CD14-positive monocyte (primary cell): ENCODE measurements at regions not wholly inside any gene's neighbourhood (a gene's known extent, or its start where the extent isn't known, plus 50 kb on each side); places are given as distances from the start of the nearest gene placed in this dataset.

Experiments used
- DNase-seq, 3 donors: peaks; one replicate each; pipeline ENCODE4 v3.0.0-alpha.2; 2011 to 2022
- H2AFZ ChIP-seq: 2 replicates; pipeline ENCODE4 v1.6.0; 2012; ENCODE audit warnings: mild to moderate bottlenecking, low read depth, low read length, inconsistent platforms; ENCODE audit not compliant: insufficient read depth, poor library complexity, severe bottlenecking
- H3K27ac ChIP-seq, 2 donors: 1 replicate in 1 of 2; 2 replicates in 1 of 2; pipeline ENCODE4 v1.5.1; 2012 to 2013; ENCODE audit warnings: low read length in 2 of 2, control low read depth in 1 of 2, inconsistent platforms in 1 of 2, low read depth in 1 of 2, mild to moderate bottlenecking in 1 of 2
- H3K27me3 ChIP-seq, 2 donors: one replicate each; pipeline versions ENCODE4 v1.6.0 to v1.6.1; 2011 to 2013; ENCODE audit warnings: low read length in 2 of 2; ENCODE audit not compliant: control insufficient read depth in 2 of 2, insufficient read depth in 2 of 2
- H3K36me3 ChIP-seq, 2 donors: replicated peaks in 1 of 2; 1 replicate in 1 of 2; 2 replicates in 1 of 2; pipeline versions ENCODE4 v1.5.1 to v1.6.1; 2012 to 2013; ENCODE audit warnings: low read length in 2 of 2, control low read depth in 1 of 2, inconsistent platforms in 1 of 2, mild to moderate bottlenecking in 1 of 2; ENCODE audit not compliant: insufficient read depth in 2 of 2, control insufficient read depth in 1 of 2
- H3K4me1 ChIP-seq, 2 donors: 1 replicate in 1 of 2; 2 replicates in 1 of 2; pipeline versions ENCODE4 v1.5.1 to v1.6.1; 2012 to 2013; ENCODE audit warnings: low read length in 2 of 2, control low read depth in 1 of 2, inconsistent platforms in 1 of 2, mild to moderate bottlenecking in 1 of 2, moderate library complexity in 1 of 2; ENCODE audit not compliant: insufficient read depth in 2 of 2, control insufficient read depth in 1 of 2
- H3K4me2 ChIP-seq: replicated peaks from 2 replicates; pipeline ENCODE3; 2012; ENCODE audit warnings: low read length, moderate library complexity, mild to moderate bottlenecking; ENCODE audit not compliant: poor library complexity, severe bottlenecking; ENCODE audit errors: extremely low read depth
- H3K4me3 ChIP-seq, 3 experiments: fragments of 200-600 bp in 1 of 3; sonication (generic) in 1 of 3; replicated peaks in 1 of 3; 1 replicate in 2 of 3; 2 replicates in 1 of 3; pipeline ENCODE4 v1.5.1; 2011 to 2013; ENCODE audit warnings: low read length in 3 of 3, mild to moderate bottlenecking in 3 of 3, control low read depth in 2 of 3, low read depth in 2 of 3, inconsistent platforms in 1 of 3, moderate library complexity in 1 of 3
- H3K79me2 ChIP-seq: 2 replicates; pipeline ENCODE4 v1.6.0; 2012; ENCODE audit warnings: mild to moderate bottlenecking, control low read depth, inconsistent platforms, low read length, moderate library complexity; ENCODE audit not compliant: insufficient read depth
- H3K9ac ChIP-seq: 2 replicates; pipeline ENCODE4 v1.6.0; 2017; ENCODE audit warnings: low read length, mild to moderate bottlenecking; ENCODE audit not compliant: insufficient read depth, poor library complexity, severe bottlenecking
- H3K9me3 ChIP-seq, 2 donors: replicated peaks in 1 of 2; 1 replicate in 1 of 2; 2 replicates in 1 of 2; pipeline versions ENCODE4 v1.5.1 to v1.6.1; 2012 to 2013; ENCODE audit warnings: low read length in 2 of 2, control low read depth in 1 of 2; ENCODE audit not compliant: control insufficient read depth in 1 of 2, insufficient read depth in 1 of 2
- H4K20me1 ChIP-seq: 2 replicates; pipeline ENCODE4 v1.6.0; 2012; ENCODE audit warnings: mild to moderate bottlenecking, low read length, control low read depth, moderate library complexity; ENCODE audit not compliant: insufficient read depth
- H3K27ac Mint-ChIP-seq, 7 donors: one replicate each; pipeline ENCODE4 v1.8.0; 2020; ENCODE audit warnings: mild to moderate bottlenecking in 7 of 7, mixed read lengths in 7 of 7, moderate library complexity in 6 of 7, inconsistent platforms in 2 of 7
- H3K27me3 Mint-ChIP-seq, 3 donors: one replicate each; pipeline ENCODE4 v1.8.0; 2021 to 2022; ENCODE audit warnings: low read depth in 3 of 3, mild to moderate bottlenecking in 3 of 3, mixed read lengths in 3 of 3, moderate library complexity in 3 of 3, inconsistent platforms in 1 of 3
- H3K36me3 Mint-ChIP-seq, 2 donors: one replicate each; pipeline ENCODE4 v1.8.0; 2020; ENCODE audit warnings: mixed read lengths in 2 of 2, inconsistent platforms in 1 of 2, mild to moderate bottlenecking in 1 of 2
- H3K4me1 Mint-ChIP-seq: one replicate; pipeline ENCODE4 v1.8.0; 2020; ENCODE audit warnings: mild to moderate bottlenecking, mixed read lengths
- H3K4me3 Mint-ChIP-seq, 2 donors: one replicate each; pipeline ENCODE4 v1.8.0; 2020; ENCODE audit warnings: mild to moderate bottlenecking in 2 of 2, mixed read lengths in 2 of 2, moderate library complexity in 1 of 2
- H3K9me3 Mint-ChIP-seq, 7 donors: one replicate each; pipeline ENCODE4 v1.8.0; 2020 to 2022; ENCODE audit warnings: mixed read lengths in 7 of 7, mild to moderate bottlenecking in 6 of 7, moderate library complexity in 6 of 7, inconsistent platforms in 2 of 7
- CTCF ChIP-seq: fragments of 200-600 bp; IDR thresholded peaks from one replicate; pipeline ENCODE4 v1.8.0; 2022; ENCODE audit warnings: antibody characterized with exemption, mild to moderate bottlenecking
- WGBS: methylation state at CpG from one replicate; pipeline ENCODE4 v1.1.5; 2013; ENCODE audit warnings: missing lambda C conversion rate; ENCODE audit not compliant: insufficient coverage; 5-methylcytosine and 5-hydroxymethylcytosine counted together
- intact Hi-C, 2 donors: fragments of 100-400 bp; cut with micrococcal nuclease; formaldehyde crosslinking; loops; one replicate each; pipeline versions ENCODE4 v1.15.0 to v1.15.1; 2023

GRCh38 chr20:40851051-40851450 lies 162.0 kb upstream of the MAFB start:
- Histone ChIP-seq H3K27ac (no peak overlapping the region), H3K9ac (no peak overlapping the region), H3K79me2 (no peaks in the 10 kb centered on the region), H4K20me1 (no peaks in the 10 kb centered on the region), H3K4me2 (no peak overlapping the region), H3K4me3 (no peak overlapping the region), H2AFZ (peak overlapping the region; percentile 23), H3K4me1 (no peaks in the 10 kb centered on the region), H3K9me3 (peaks cover 0 to 1% of the 10 kb centered on the region in 2 donors), H3K27me3 (no peaks in the 10 kb centered on the region), H3K36me3 (no peaks in the 10 kb centered on the region)
- intact Hi-C loops = no loop called here
- DNase-seq = peak in 1 of 3 donors; percentile 32
- Mint-ChIP-seq H3K36me3 (no peaks in the 10 kb centered on the region), H3K27ac (peak overlapping the region in 1 of 7 donors; percentile 72), H3K4me3 (no peak overlapping the region), H3K9me3 (peaks cover 0 to 3% (median under 1%) of the 10 kb centered on the region in 7 donors), H3K4me1 (peaks cover 12% of the 10 kb centered on the region), H3K27me3 (peaks cover 0 to under 1% (median 0%) of the 10 kb centered on the region in 3 donors)
- no peak for TF ChIP-seq CTCF
- WGBS = 0% methylated on average over 1 of the region's 5 CpGs

GRCh38 chr20:40855269-40855668 lies 166.2 kb upstream of the MAFB start:
- no peaks in the 10 kb centered on the region for H3K4me1 ChIP-seq
- no peak overlapping the region for H3K4me3 ChIP-seq
- no peak overlapping the region for H3K27ac Mint-ChIP-seq
- WGBS = no CpG with 5 or more reads among the region's 1 CpG
- H3K9me3 ChIP-seq = no peaks in the 10 kb centered on the region
- H3K79me2 ChIP-seq = no peaks in the 10 kb centered on the region
- no peaks in the 10 kb centered on the region for H3K36me3 Mint-ChIP-seq
- no peaks in the 10 kb centered on the region for H3K9me3 Mint-ChIP-seq
- no peak overlapping the region for H3K27ac ChIP-seq
- H3K36me3 ChIP-seq = no peaks in the 10 kb centered on the region
- no peaks in the 10 kb centered on the region for H3K27me3 ChIP-seq
- H4K20me1 ChIP-seq = no peaks in the 10 kb centered on the region
- TF ChIP-seq CTCF = no peak
- H3K27me3 Mint-ChIP-seq = peaks cover 2 to 3% (median 2%) of the 10 kb centered on the region in 3 donors
- H3K4me2 ChIP-seq = no peak overlapping the region
- no peak overlapping the region for H3K9ac ChIP-seq
- DNase-seq = no peak
- intact Hi-C loops = no loop called here
- H3K4me3 Mint-ChIP-seq = no peak overlapping the region
- peaks cover 12% of the 10 kb centered on the region for H3K4me1 Mint-ChIP-seq
- H2AFZ ChIP-seq = no peak overlapping the region
